Nephron progenitor cell (in vitro differentiated cells): ENCODE measurements at regions not wholly inside any gene's neighbourhood (a gene's known extent, or its start where the extent isn't known, plus 50 kb on each side); places are given as distances from the start of the nearest gene placed in this dataset.

ENCODE experiments used
- DNase-seq: peaks from one replicate; pipeline ENCODE4 v3.0.0; 2021
- H3K27ac Mint-ChIP-seq: 2 replicates; pipeline ENCODE4 v1.8.0; 2021; ENCODE audit warnings: mild to moderate bottlenecking, moderate library complexity, mixed read lengths
- H3K27me3 Mint-ChIP-seq: 2 replicates; pipeline ENCODE4 v1.8.0; 2021; ENCODE audit warnings: mild to moderate bottlenecking, low read depth, mixed read lengths; ENCODE audit not compliant: poor library complexity
- H3K36me3 Mint-ChIP-seq: 2 replicates; pipeline ENCODE4 v1.8.0; 2021; ENCODE audit warnings: low read depth, mixed read lengths
- H3K4me1 Mint-ChIP-seq: 2 replicates; pipeline ENCODE4 v1.8.0; 2021; ENCODE audit warnings: mixed read lengths
- H3K4me3 Mint-ChIP-seq: 2 replicates; pipeline ENCODE4 v1.8.0; 2021; ENCODE audit warnings: mild to moderate bottlenecking, moderate library complexity, mixed read lengths
- H3K9me3 Mint-ChIP-seq: 2 replicates; pipeline ENCODE4 v1.8.0; 2021; ENCODE audit warnings: mild to moderate bottlenecking, moderate library complexity, mixed read lengths
- CTCF ChIP-seq: fragments of 200-600 bp; sonication (generic); IDR thresholded peaks from 2 replicates; pipeline ENCODE4 v1.5.0; 2021; ENCODE audit warnings: antibody characterized with exemption

- Mint-ChIP-seq H3K4me3 (no peak overlapping the region), H3K4me1 (peaks cover 29% of the 10 kb centered on the region), H3K9me3 (no peaks in the 10 kb centered on the region), H3K36me3 (no peaks in the 10 kb centered on the region), H3K27ac (no peak overlapping the region), H3K27me3 (peaks cover 2% of the 10 kb centered on the region)
- TF ChIP-seq CTCF: no peak
- DNase-seq: no peak
Observed at GRCh38 chr10:2878818-2879217, 188.5 kb upstream of the PFKP start.

GRCh38 chr10:2876032-2876431 lies 191.3 kb upstream of the PFKP start:
- Mint-ChIP-seq H3K9me3 (no peaks in the 10 kb centered on the region), H3K4me3 (no peak overlapping the region), H3K27me3 (peaks cover 9% of the 10 kb centered on the region), H3K4me1 (peaks cover 5% of the 10 kb centered on the region), H3K36me3 (no peaks in the 10 kb centered on the region), H3K27ac (no peak overlapping the region)
- no peak for DNase-seq
- no peak for TF ChIP-seq CTCF

GRCh38 chr10:2874963-2875362 lies 192.4 kb upstream of the PFKP start:
- Mint-ChIP-seq H3K4me1 (no peaks in the 10 kb centered on the region), H3K36me3 (no peaks in the 10 kb centered on the region), H3K27ac (no peak overlapping the region), H3K9me3 (no peaks in the 10 kb centered on the region), H3K27me3 (peaks cover 9% of the 10 kb centered on the region), H3K4me3 (no peak overlapping the region)
- no peak for DNase-seq
- TF ChIP-seq CTCF: no peak

GRCh38 chr10:2873769-2874168 lies 193.6 kb upstream of the PFKP start:
- no peak for DNase-seq
- Mint-ChIP-seq H3K4me1 (no peaks in the 10 kb centered on the region), H3K9me3 (no peaks in the 10 kb centered on the region), H3K27me3 (peaks cover 9% of the 10 kb centered on the region), H3K4me3 (no peak overlapping the region), H3K27ac (no peak overlapping the region), H3K36me3 (no peaks in the 10 kb centered on the region)
- TF ChIP-seq CTCF: no peak

GRCh38 chr10:2871673-2872219 lies 195.6 kb upstream of the PFKP start:
- peaks cover 4% of the 10 kb centered on the region for H3K9me3 Mint-ChIP-seq
- no peak for DNase-seq
- peaks cover 15% of the 10 kb centered on the region for H3K27me3 Mint-ChIP-seq
- no peak overlapping the region for H3K27ac Mint-ChIP-seq
- H3K36me3 Mint-ChIP-seq: no peaks in the 10 kb centered on the region
- H3K4me1 Mint-ChIP-seq: no peaks in the 10 kb centered on the region
- no peak overlapping the region for H3K4me3 Mint-ChIP-seq
- TF ChIP-seq CTCF: no peak

- no peaks in the 10 kb centered on the region for H3K4me1 Mint-ChIP-seq
- no peak for TF ChIP-seq CTCF
- H3K4me3 Mint-ChIP-seq: no peak overlapping the region
- DNase-seq: no peak
- no peak overlapping the region for H3K27ac Mint-ChIP-seq
- peaks cover 15% of the 10 kb centered on the region for H3K27me3 Mint-ChIP-seq
- H3K36me3 Mint-ChIP-seq: no peaks in the 10 kb centered on the region
- peaks cover 4% of the 10 kb centered on the region for H3K9me3 Mint-ChIP-seq
Observed at GRCh38 chr10:2870654-2871053, 196.7 kb upstream of the PFKP start.
